ENCODE measurements at regions not wholly inside any gene's neighbourhood (a gene's known extent, or its start where the extent isn't known, plus 50 kb on each side); places are given as distances from the start of the nearest gene placed in this dataset.

- TF ChIP-seq CTCF (IDR thresholded peaks at IDR 0.05) (no peak), POLR2A (IDR thresholded peaks at IDR 0.05) (no peak), POLR2AphosphoS5 (IDR thresholded peaks at IDR 0.05) (no peak), EP300 (IDR thresholded peaks at IDR 0.05; ENCODE audit: low read depth) (no peak)
Measured at GRCh38 chr2:59206361-59206760, 965.2 kb upstream of the FANCL start.

All from transverse colon (tissue), 4 donors.